Gastroesophageal sphincter (tissue), 4 donors: ENCODE measurements at regions not wholly inside any gene's neighbourhood (a gene's known extent, or its start where the extent isn't known, plus 50 kb on each side); places are given as distances from the start of the nearest gene placed in this dataset.

Experiments
- ATAC-seq: fragments of 150-250 bp; one replicate; pipeline ENCODE4 v1.9.1; 2016; ENCODE audit warnings: mild to moderate bottlenecking, moderate library complexity
- H3K27ac ChIP-seq, 4 donors: fragments of 200-600 bp; sonication (generic) in 3 of 4; 1 replicate in 3 of 4; 2 replicates in 1 of 4; pipeline ENCODE4 v1.5.1; 2016 to 2019
- H3K27me3 ChIP-seq: fragments of 200-600 bp; sonication (generic); one replicate; pipeline ENCODE4 v1.5.1; 2019
- H3K36me3 ChIP-seq, 2 donors: fragments of 200-600 bp; sonication (generic); one replicate each; pipeline ENCODE4 v1.5.1; 2019; ENCODE audit warnings: control low read depth in 1 of 2
- H3K4me1 ChIP-seq, 3 donors: fragments of 200-600 bp; sonication (generic); 1 replicate in 2 of 3; 2 replicates in 1 of 3; pipeline ENCODE4 v1.5.1; 2016 to 2019; ENCODE audit warnings: control low read depth in 2 of 3
- H3K4me3 ChIP-seq, 2 donors: fragments of 200-600 bp; sonication (generic); one replicate each; pipeline ENCODE4 v1.5.1; 2019; ENCODE audit warnings: mild to moderate bottlenecking in 1 of 2, moderate library complexity in 1 of 2
- H3K9me3 ChIP-seq, 3 donors: fragments of 200-600 bp; sonication (generic); one replicate each; pipeline ENCODE4 v1.5.1; 2017 to 2019; ENCODE audit warnings: control low read depth in 2 of 3
- CTCF ChIP-seq, 4 experiments: fragments of 200-600 bp in 2 of 4; fragments of 450-650 bp in 2 of 4; sonication (generic) in 1 of 4; IDR thresholded peaks; one replicate each; pipeline ENCODE4 v1.5.1; 2017 to 2019; ENCODE audit warnings: antibody characterized with exemption in 4 of 4, mild to moderate bottlenecking in 2 of 4, moderate library complexity in 2 of 4
- EP300 ChIP-seq: sonication (generic); formaldehyde crosslinking; IDR thresholded peaks from one replicate; pipeline ENCODE4 v1.6.1; 2017; ENCODE audit warnings: antibody characterized with exemption, mild to moderate bottlenecking
- POLR2A ChIP-seq, 2 donors: fragments of 450-650 bp; IDR thresholded peaks; one replicate each; pipeline ENCODE4 v1.6.1; 2017; ENCODE audit warnings: antibody characterized with exemption in 2 of 2, mild to moderate bottlenecking in 2 of 2, moderate library complexity in 1 of 2
- POLR2AphosphoS5 ChIP-seq: sonication (generic); formaldehyde crosslinking; IDR thresholded peaks from one replicate; pipeline ENCODE4 v1.6.1; 2017; ENCODE audit warnings: antibody characterized with exemption
- WGBS, 2 donors: methylation state at CpG; one replicate each; pipeline ENCODE4 v1.1.5; 2018; ENCODE audit warnings: low coverage in 1 of 2; 5-methylcytosine and 5-hydroxymethylcytosine counted together

- no peak overlapping the region for H3K27ac ChIP-seq
- no peak overlapping the region for H3K4me3 ChIP-seq
- TF ChIP-seq POLR2A (IDR thresholded peaks at IDR 0.05), result no peak
- TF ChIP-seq CTCF (IDR thresholded peaks at IDR 0.05), result no peak
- no peaks in the 10 kb centered on the region for H3K9me3 ChIP-seq
- H3K36me3 ChIP-seq, result no peaks in the 10 kb centered on the region
- ATAC-seq, result no peak
- H3K4me1 ChIP-seq, result no peaks in the 10 kb centered on the region
- no peaks in the 10 kb centered on the region for H3K27me3 ChIP-seq
- WGBS, 2 donors, result 100% methylated on average over 2 of the region's 2 CpGs; no CpG with 5 or more reads in 1 of the 2 donors
Measured at GRCh38 chrX:39971760-39972159, 126.0 kb downstream of the BCOR start.

- Histone ChIP-seq H3K36me3 (no peaks in the 10 kb centered on the region), H3K9me3 (no peaks in the 10 kb centered on the region), H3K27me3 (no peaks in the 10 kb centered on the region), H3K4me3 (no peak overlapping the region), H3K27ac (no peak overlapping the region), H3K4me1 (no peaks in the 10 kb centered on the region)
- TF ChIP-seq POLR2AphosphoS5 (no peak), POLR2A (IDR thresholded peaks at IDR 0.05) (no peak), CTCF (IDR thresholded peaks at IDR 0.05) (no peak), EP300 (no peak)
- ATAC-seq, result no peak
- WGBS, 2 donors, result 80% methylated on average over 1 of the region's 7 CpGs; no CpG with 5 or more reads in 1 of the 2 donors
Measured at GRCh38 chrX:39972340-39972739, 125.4 kb downstream of the BCOR start.

- no peak for ATAC-seq
- Histone ChIP-seq H3K4me1 (peaks cover 0 to 4% (median 0%) of the 10 kb centered on the region in 3 donors), H3K4me3 (no peak overlapping the region), H3K9me3 (no peaks in the 10 kb centered on the region), H3K27ac (no peak overlapping the region), H3K36me3 (no peaks in the 10 kb centered on the region), H3K27me3 (no peaks in the 10 kb centered on the region)
- no peak for TF ChIP-seq POLR2AphosphoS5
- no peak for TF ChIP-seq POLR2A (IDR thresholded peaks at IDR 0.05)
- TF ChIP-seq CTCF (IDR thresholded peaks at IDR 0.05), result no peak
- TF ChIP-seq EP300, result no peak
- 83% methylated on average over 1 of the region's 8 CpGs; no CpG with 5 or more reads in 1 of the 2 donors for WGBS, 2 donors
Measured at GRCh38 chrX:39973810-39974209, 123.9 kb downstream of the BCOR start.

GRCh38 chrX:39974270-39974669 is 123.5 kb downstream of the BCOR start:
- ATAC-seq, result no peak
- TF ChIP-seq EP300, result no peak
- TF ChIP-seq POLR2A (IDR thresholded peaks at IDR 0.05), result no peak
- TF ChIP-seq POLR2AphosphoS5, result no peak
- no peak for TF ChIP-seq CTCF (IDR thresholded peaks at IDR 0.05)

GRCh38 chrX:39975101-39975925 is 122.4 kb downstream of the BCOR start:
- Histone ChIP-seq H3K27ac (no peak overlapping the region), H3K4me1 (peaks cover 0 to 4% (median 0%) of the 10 kb centered on the region in 3 donors), H3K4me3 (no peak overlapping the region), H3K27me3 (no peaks in the 10 kb centered on the region), H3K9me3 (no peaks in the 10 kb centered on the region), H3K36me3 (no peaks in the 10 kb centered on the region)
- TF ChIP-seq CTCF (IDR thresholded peaks at IDR 0.05), result no peak
- no peak for TF ChIP-seq EP300
- no peak for TF ChIP-seq POLR2AphosphoS5
- no peak for TF ChIP-seq POLR2A (IDR thresholded peaks at IDR 0.05)
- 75 to 83% methylated on average over 1 to 3 of the region's 7 CpGs for WGBS, 2 donors
- ATAC-seq, result no peak

More at GRCh38 chrX:39974270-39974669, 123.5 kb downstream of the BCOR start:
- H3K27ac ChIP-seq, result no peak overlapping the region
- H3K36me3 ChIP-seq, result no peaks in the 10 kb centered on the region
- H3K9me3 ChIP-seq, result no peaks in the 10 kb centered on the region
- WGBS, 2 donors, result 60% methylated on average over 2 of the region's 6 CpGs; no CpG with 5 or more reads in 1 of the 2 donors
- H3K4me1 ChIP-seq, result peaks cover 0 to 4% (median 0%) of the 10 kb centered on the region in 3 donors
- no peak overlapping the region for H3K4me3 ChIP-seq
- H3K27me3 ChIP-seq, result no peaks in the 10 kb centered on the region
